ENCODE measurements at regions not wholly inside any gene's neighbourhood (a gene's known extent, or its start where the extent isn't known, plus 50 kb on each side); places are given as distances from the start of the nearest gene placed in this dataset.
"Not testable (repeated sequence)": the region's sequence is repeated elsewhere in the genome, so short reads cannot be mapped to it uniquely, and the experiment has no call there.

- H3K27ac ChIP-seq: no peak overlapping the region
- H3K4me1 ChIP-seq (ENCODE audit: control insufficient read depth in 1 of 2, low read depth in 2 of 2): no peaks in the 10 kb centered on the region
- no peak for TF ChIP-seq CTCF (IDR thresholded peaks at IDR 0.05)
- DNase-seq (ENCODE audit: low spot score) (no peak), ATAC-seq (ENCODE audit: insufficient number of reproducible peaks, low FRiP score, low read depth) (no peak)
- H3K36me3 ChIP-seq: no peaks in the 10 kb centered on the region
- H3K27me3 ChIP-seq (replicated peaks; ENCODE audit: insufficient read depth): no peaks in the 10 kb centered on the region
- no peaks in the 10 kb centered on the region for H3K9me3 ChIP-seq
- H3K4me3 ChIP-seq: no peak overlapping the region
Observed at GRCh38 chr12:115370207-115370606, 686.2 kb upstream of the TBX3 start.

- not testable (repeated sequence) for ATAC-seq (ENCODE audit: insufficient number of reproducible peaks, low FRiP score, low read depth); DNase-seq (ENCODE audit: low spot score)
Observed at GRCh38 chr12:115366277-115366676, 682.3 kb upstream of the TBX3 start.

GRCh38 chr12:115365765-115366164 is 681.8 kb upstream of the TBX3 start:
- ATAC-seq (ENCODE audit: insufficient number of reproducible peaks, low FRiP score, low read depth); H3K27me3 ChIP-seq (replicated peaks; ENCODE audit: insufficient read depth); H3K27ac ChIP-seq; DNase-seq (ENCODE audit: low spot score); H3K4me1 ChIP-seq (ENCODE audit: control insufficient read depth in 1 of 2, low read depth in 2 of 2); H3K9me3 ChIP-seq; H3K4me3 ChIP-seq; H3K36me3 ChIP-seq: not testable (repeated sequence)

More at GRCh38 chr12:115366277-115366676, 682.3 kb upstream of the TBX3 start:
- not testable (repeated sequence) for H3K4me3 ChIP-seq; H3K27me3 ChIP-seq (replicated peaks; ENCODE audit: insufficient read depth); H3K36me3 ChIP-seq; H3K27ac ChIP-seq; H3K4me1 ChIP-seq (ENCODE audit: control insufficient read depth in 1 of 2, low read depth in 2 of 2); H3K9me3 ChIP-seq

- Histone ChIP-seq H3K4me3 (no peak overlapping the region), H3K36me3 (no peaks in the 10 kb centered on the region), H3K9me3 (no peaks in the 10 kb centered on the region), H3K4me1 (ENCODE audit: control insufficient read depth in 1 of 2, low read depth in 2 of 2) (peaks cover 0 to 5% of the 10 kb centered on the region in 2 donors), H3K27me3 (replicated peaks; ENCODE audit: insufficient read depth) (no peaks in the 10 kb centered on the region), H3K27ac (no peak overlapping the region)
- no peak for DNase-seq (ENCODE audit: low spot score)
- ATAC-seq (ENCODE audit: insufficient number of reproducible peaks, low FRiP score, low read depth): no peak
- TF ChIP-seq CTCF (IDR thresholded peaks at IDR 0.05): no peak
Observed at GRCh38 chr12:115364921-115365320, 680.9 kb upstream of the TBX3 start.

GRCh38 chr12:115362339-115362976 is 678.5 kb upstream of the TBX3 start:
- ATAC-seq (ENCODE audit: insufficient number of reproducible peaks, low FRiP score, low read depth) (no peak), DNase-seq (ENCODE audit: low spot score) (no peak)
- Histone ChIP-seq H3K4me3 (no peak overlapping the region), H3K27ac (no peak overlapping the region), H3K9me3 (no peaks in the 10 kb centered on the region), H3K27me3 (replicated peaks; ENCODE audit: insufficient read depth) (no peaks in the 10 kb centered on the region), H3K4me1 (ENCODE audit: control insufficient read depth in 1 of 2, low read depth in 2 of 2) (peaks cover 0 to 5% of the 10 kb centered on the region in 2 donors), H3K36me3 (no peaks in the 10 kb centered on the region)
- no peak for TF ChIP-seq CTCF (IDR thresholded peaks at IDR 0.05)

GRCh38 chr12:115357681-115358080 is 673.7 kb upstream of the TBX3 start:
- Histone ChIP-seq H3K4me3 (no peak overlapping the region), H3K36me3 (no peaks in the 10 kb centered on the region), H3K4me1 (ENCODE audit: control insufficient read depth in 1 of 2, low read depth in 2 of 2) (peaks cover 0 to 6% of the 10 kb centered on the region in 2 donors), H3K9me3 (no peaks in the 10 kb centered on the region), H3K27me3 (replicated peaks; ENCODE audit: insufficient read depth) (no peaks in the 10 kb centered on the region), H3K27ac (no peak overlapping the region)
- no peak for TF ChIP-seq CTCF (IDR thresholded peaks at IDR 0.05)
- ATAC-seq (ENCODE audit: insufficient number of reproducible peaks, low FRiP score, low read depth) (no peak), DNase-seq (ENCODE audit: low spot score) (no peak)

Data from thoracic aorta (tissue), 2 donors.